Ovary (tissue), 3 donors: ENCODE measurements at regions not wholly inside any gene's neighbourhood (a gene's known extent, or its start where the extent isn't known, plus 50 kb on each side); places are given as distances from the start of the nearest gene placed in this dataset.

Source experiments
- EP300 ChIP-seq: sonication (generic); formaldehyde crosslinking; IDR thresholded peaks from one replicate; pipeline ENCODE4 v1.6.1; 2017; ENCODE audit warnings: antibody characterized with exemption
- POLR2A ChIP-seq: fragments of 450-650 bp; IDR thresholded peaks from one replicate; pipeline ENCODE4 v1.6.1; 2017; ENCODE audit warnings: antibody characterized with exemption, mild to moderate bottlenecking, moderate library complexity
- TF ChIP-seq, protein P1 (sequence below), 3 donors: fragments of 450-650 bp in 2 of 3; fragments of 200-600 bp in 1 of 3; IDR thresholded peaks; one replicate each; pipeline versions ENCODE4 v1.5.1 to v1.8.0; 2016 to 2022; ENCODE audit warnings: antibody characterized with exemption in 3 of 3, mild to moderate bottlenecking in 1 of 3
- donor health status: DM: no; HTN: no; CAD: no.

DNA sequence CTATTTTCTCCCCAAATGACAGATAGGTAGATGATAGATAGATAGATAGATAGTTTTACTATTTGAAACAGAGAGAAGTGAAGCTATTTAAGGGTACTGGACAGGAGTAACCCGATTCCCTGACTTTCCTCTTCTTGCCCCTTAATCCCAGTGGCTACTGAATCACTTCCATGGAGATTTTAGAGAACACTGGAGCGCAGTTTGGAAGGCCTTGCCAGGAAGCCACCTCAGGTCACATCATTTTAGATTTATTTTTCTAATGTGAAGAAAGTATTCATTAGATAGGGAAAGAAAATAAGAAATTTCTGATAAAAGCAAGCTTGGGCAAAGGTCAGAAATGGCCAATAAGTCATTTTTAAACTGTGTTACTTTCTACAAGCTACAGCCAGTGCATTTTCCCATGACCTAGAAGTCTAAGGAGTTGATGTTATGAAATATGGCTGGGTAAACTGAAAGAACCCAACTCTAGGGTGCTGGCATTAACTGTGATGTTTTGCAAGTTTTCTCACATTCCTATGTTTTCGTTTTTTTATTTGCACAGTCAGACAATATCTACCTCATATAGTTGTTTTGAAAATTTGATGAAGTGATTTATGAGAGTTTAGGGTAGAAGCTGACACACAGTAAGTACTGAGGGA is 544.7 kb upstream of the PTGER4 start:
- TF ChIP-seq, protein P1, sequence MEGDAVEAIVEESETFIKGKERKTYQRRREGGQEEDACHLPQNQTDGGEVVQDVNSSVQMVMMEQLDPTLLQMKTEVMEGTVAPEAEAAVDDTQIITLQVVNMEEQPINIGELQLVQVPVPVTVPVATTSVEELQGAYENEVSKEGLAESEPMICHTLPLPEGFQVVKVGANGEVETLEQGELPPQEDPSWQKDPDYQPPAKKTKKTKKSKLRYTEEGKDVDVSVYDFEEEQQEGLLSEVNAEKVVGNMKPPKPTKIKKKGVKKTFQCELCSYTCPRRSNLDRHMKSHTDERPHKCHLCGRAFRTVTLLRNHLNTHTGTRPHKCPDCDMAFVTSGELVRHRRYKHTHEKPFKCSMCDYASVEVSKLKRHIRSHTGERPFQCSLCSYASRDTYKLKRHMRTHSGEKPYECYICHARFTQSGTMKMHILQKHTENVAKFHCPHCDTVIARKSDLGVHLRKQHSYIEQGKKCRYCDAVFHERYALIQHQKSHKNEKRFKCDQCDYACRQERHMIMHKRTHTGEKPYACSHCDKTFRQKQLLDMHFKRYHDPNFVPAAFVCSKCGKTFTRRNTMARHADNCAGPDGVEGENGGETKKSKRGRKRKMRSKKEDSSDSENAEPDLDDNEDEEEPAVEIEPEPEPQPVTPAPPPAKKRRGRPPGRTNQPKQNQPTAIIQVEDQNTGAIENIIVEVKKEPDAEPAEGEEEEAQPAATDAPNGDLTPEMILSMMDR (IDR thresholded peaks at IDR 0.05) = no peak
- no peak for TF ChIP-seq POLR2A
- no peak for TF ChIP-seq EP300
